DMS114 treated with DMSO at 0.1 percent for 48 hours (cell line): ENCODE measurements at regions not wholly inside any gene's neighbourhood (a gene's known extent, or its start where the extent isn't known, plus 50 kb on each side); places are given as distances from the start of the nearest gene placed in this dataset.

Experiments
- DNase-seq: peaks from one replicate; lab custom pipeline; 2025; ENCODE audit not compliant: unreplicated experiment; lab: John Stamatoyannopoulos, UW

DNA sequence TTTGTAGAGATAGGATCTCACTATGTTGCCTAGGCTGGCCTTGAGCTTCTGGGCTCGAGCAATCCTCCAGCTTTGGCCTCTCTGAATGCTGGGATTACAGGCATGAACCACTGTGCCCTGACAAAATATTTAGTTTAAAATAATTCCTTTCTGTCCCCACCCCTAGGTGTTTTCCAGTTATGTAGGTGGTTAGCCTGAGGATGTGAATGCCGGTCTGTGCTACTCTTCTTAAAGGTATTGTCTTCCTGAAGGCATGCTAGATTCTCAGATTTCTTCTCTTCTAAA, 56.7 kb upstream of the BASP1 start:
- no peak for DNase-seq

DNA sequence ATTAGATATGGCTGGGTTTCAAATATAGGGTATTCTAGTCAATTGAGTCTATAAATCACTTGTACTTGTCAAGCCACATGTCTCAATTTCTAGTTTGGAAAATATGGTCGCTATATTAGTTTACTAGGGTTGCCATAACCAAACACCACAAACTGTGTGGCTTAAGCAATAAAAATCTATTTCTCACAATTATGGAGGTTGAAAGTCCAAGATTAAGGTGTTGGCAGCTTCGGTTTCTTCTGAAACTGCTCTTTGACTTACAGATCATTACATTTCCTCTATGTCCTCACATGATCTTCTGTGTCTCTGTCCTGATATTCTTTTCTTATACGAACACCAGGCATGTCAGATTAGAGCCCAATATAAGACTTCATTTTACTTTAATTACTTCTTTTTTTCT, 55.8 kb upstream of the BASP1 start:
- no peak for DNase-seq

DNA sequence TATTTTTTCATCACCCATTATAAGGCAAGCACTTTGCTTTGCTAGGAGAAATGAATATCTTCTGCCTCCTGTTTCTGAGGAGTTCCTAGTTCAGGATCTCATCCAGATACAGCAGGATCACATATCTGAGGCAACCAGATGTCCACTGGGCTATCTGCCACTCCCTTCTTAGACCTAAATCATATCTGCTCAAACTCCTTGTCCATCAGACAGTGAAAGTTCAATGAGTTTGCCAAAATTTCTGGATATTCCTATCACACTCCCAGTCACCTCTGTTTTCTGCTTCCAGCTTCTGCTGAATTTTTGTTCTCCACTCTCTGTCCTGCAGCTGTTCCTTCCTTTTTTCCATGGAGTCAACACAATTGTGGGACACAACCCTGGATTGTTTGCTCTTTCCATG, 54.2 kb upstream of the BASP1 start:
- no peak for DNase-seq

DNA sequence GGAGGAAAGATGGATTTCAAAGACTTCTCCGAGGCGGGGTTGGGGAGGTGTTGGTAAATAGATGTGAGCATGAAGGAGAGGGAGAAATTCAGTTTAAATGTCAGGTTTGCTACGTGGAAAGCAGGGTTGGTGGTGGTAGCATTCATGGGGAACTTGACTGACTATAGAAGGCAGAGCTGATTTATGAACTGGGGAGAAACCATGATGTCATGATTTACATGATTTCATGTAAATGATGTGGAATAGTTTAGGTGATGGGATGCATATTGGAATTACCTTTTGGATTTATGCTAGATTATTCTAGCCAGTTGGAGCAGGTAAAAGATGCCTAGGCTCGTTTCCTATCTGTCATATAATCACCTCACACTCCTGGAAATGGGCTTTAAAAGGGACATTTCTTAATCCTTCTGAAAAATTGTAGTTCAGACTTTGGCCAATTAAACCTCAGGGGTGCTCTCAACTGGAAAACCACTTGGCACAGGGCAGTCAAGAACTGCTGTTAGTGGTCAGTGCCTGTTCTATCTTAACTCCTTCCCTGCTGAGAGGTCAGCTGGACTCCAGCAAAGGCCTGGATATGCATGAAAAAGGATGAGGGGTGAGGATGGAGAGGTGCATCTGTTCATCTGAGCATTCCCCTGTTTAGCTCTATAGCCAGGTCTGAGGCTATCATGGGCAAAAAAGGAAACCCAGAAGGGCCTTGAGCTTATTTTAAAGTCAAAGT, 50.1 kb upstream of the BASP1 start:
- DNase-seq: no peak
